CD4-positive, alpha-beta T cell treated with Interleukin-4 for 4 hours (primary cell): ENCODE measurements at regions not wholly inside any gene's neighbourhood (a gene's known extent, or its start where the extent isn't known, plus 50 kb on each side); places are given as distances from the start of the nearest gene placed in this dataset.

Experiments
- DNase-seq: peaks from one replicate; pipeline ENCODE4 v3.0.0-alpha.2; 2020

- no peak for DNase-seq
Observed at GRCh38 chr13:81721400-81721799, 1380.5 kb upstream of the SPRY2 start.

- no peak for DNase-seq
Observed at GRCh38 chr13:81714513-81714912, 1373.6 kb upstream of the SPRY2 start.

- DNase-seq = no peak
Observed at GRCh38 chr13:81713201-81713600, 1372.3 kb upstream of the SPRY2 start.

GRCh38 chr13:81697826-81698225, 1356.9 kb upstream of the SPRY2 start:
- no peak for DNase-seq

GRCh38 chr13:81686877-81687276, 1346.0 kb upstream of the SPRY2 start:
- no peak for DNase-seq

- DNase-seq = no peak
Observed at GRCh38 chr13:81683521-81683920, 1342.6 kb upstream of the SPRY2 start.

GRCh38 chr13:81682081-81682630, 1341.2 kb upstream of the SPRY2 start:
- DNase-seq = no peak

- DNase-seq = no peak
Observed at GRCh38 chr13:81677857-81678256, 1336.9 kb upstream of the SPRY2 start.

- no peak for DNase-seq
Observed at GRCh38 chr13:81676008-81676407, 1335.1 kb upstream of the SPRY2 start.

GRCh38 chr13:81671064-81671463, 1330.1 kb upstream of the SPRY2 start:
- no peak for DNase-seq

- DNase-seq = no peak
Observed at GRCh38 chr13:81670048-81670447, 1329.1 kb upstream of the SPRY2 start.

GRCh38 chr13:81664872-81665271, 1323.9 kb upstream of the SPRY2 start:
- no peak for DNase-seq

- no peak for DNase-seq
Observed at GRCh38 chr13:81659984-81660383, 1319.1 kb upstream of the SPRY2 start.

- DNase-seq = no peak
Observed at GRCh38 chr13:81658598-81659370, 1317.9 kb upstream of the SPRY2 start.

- DNase-seq = no peak
Observed at GRCh38 chr13:81639984-81640582, 1299.2 kb upstream of the SPRY2 start.

GRCh38 chr13:81637457-81637856, 1296.5 kb upstream of the SPRY2 start:
- no peak for DNase-seq

- no peak for DNase-seq
Observed at GRCh38 chr13:81636120-81636519, 1295.2 kb upstream of the SPRY2 start.

GRCh38 chr13:81615031-81615430, 1274.1 kb upstream of the SPRY2 start:
- no peak for DNase-seq

GRCh38 chr13:81610644-81611043, 1269.7 kb upstream of the SPRY2 start:
- no peak for DNase-seq

GRCh38 chr13:81609335-81609734, 1268.4 kb upstream of the SPRY2 start:
- DNase-seq = no peak

- DNase-seq = no peak
Observed at GRCh38 chr13:81606074-81606473, 1265.1 kb upstream of the SPRY2 start.

- DNase-seq = no peak
Observed at GRCh38 chr13:81602241-81602640, 1261.3 kb upstream of the SPRY2 start.

- DNase-seq = no peak
Observed at GRCh38 chr13:81597101-81597500, 1256.2 kb upstream of the SPRY2 start.

- DNase-seq = no peak
Observed at GRCh38 chr13:81596224-81596753, 1255.4 kb upstream of the SPRY2 start.
